Left lung (tissue), 4 donors: ENCODE measurements at regions not wholly inside any gene's neighbourhood (a gene's known extent, or its start where the extent isn't known, plus 50 kb on each side); places are given as distances from the start of the nearest gene placed in this dataset.

ENCODE experiments used
- ATAC-seq: fragments of 200-7000 bp; cut with Tn5 transposase; one replicate; pipeline ENCODE4 v1.9.1; 2020; ENCODE audit warnings: moderate library complexity
- DNase-seq, 4 donors: peaks; one replicate each; pipeline ENCODE4 v3.0.0-alpha.2; 2013 to 2020
- H3K27ac ChIP-seq, 2 donors: fragments of 200-600 bp; sonication (generic) in 1 of 2; one replicate each; pipeline versions ENCODE4 v1.5.0 to v1.8.0; 2020 to 2021
- H3K27me3 ChIP-seq, 2 donors: fragments of 200-600 bp; sonication (generic) in 1 of 2; one replicate each; pipeline versions ENCODE4 v1.5.0 to v1.8.0; 2020 to 2021
- H3K36me3 ChIP-seq, 2 donors: fragments of 200-600 bp; sonication (generic) in 1 of 2; one replicate each; pipeline versions ENCODE4 v1.5.0 to v1.8.0; 2020 to 2021
- H3K4me1 ChIP-seq, 2 donors: fragments of 200-600 bp; one replicate each; pipeline ENCODE4 v1.8.0; 2021
- H3K4me3 ChIP-seq, 2 donors: fragments of 200-600 bp; sonication (generic) in 1 of 2; one replicate each; pipeline versions ENCODE4 v1.5.0 to v1.8.0; 2020 to 2021; ENCODE audit warnings: mild to moderate bottlenecking in 1 of 2
- H3K9me3 ChIP-seq, 2 donors: fragments of 200-600 bp; sonication (generic) in 1 of 2; one replicate each; pipeline versions ENCODE4 v1.5.0 to v1.8.0; 2020 to 2021
- intact Hi-C, 2 donors: fragments of 100-400 bp; cut with DNase I; formaldehyde crosslinking; loops; one replicate each; pipeline versions ENCODE4 v1.11.2 to v1.14.2; 2022
- TF ChIP-seq, protein P1 (sequence below), 2 donors: fragments of 200-600 bp; sonication (generic) in 1 of 2; IDR thresholded peaks; one replicate each; pipeline versions ENCODE4 v1.5.0 to v1.8.0; 2021; ENCODE audit warnings: antibody characterized with exemption in 2 of 2
- donor health status: DM: no; HTN: yes; CAD: no.
- donor health status: DM: no; HTN: no; CAD: no.

DNA sequence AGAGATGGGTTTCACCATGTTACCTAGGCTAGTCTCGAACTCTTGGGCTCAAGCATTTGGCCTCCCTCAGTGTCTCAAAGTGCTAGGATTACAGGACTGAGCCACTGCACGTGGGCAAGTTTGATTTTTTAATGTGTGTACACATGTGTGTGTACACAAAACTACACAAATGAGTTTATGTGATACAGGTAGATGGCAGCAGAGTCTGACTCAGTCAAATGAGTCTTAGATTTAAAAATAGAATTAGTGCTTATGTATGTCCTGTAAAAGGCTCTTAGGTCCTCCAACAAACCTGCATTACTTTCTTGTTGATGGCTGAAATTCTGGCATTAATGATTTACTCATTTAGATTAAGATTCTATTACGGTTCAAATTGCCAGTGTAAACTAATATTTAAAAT is 293.7 kb downstream of the PCDH17 start:
- intact Hi-C loops, result no loop called here
- DNase-seq, result peak in 1 of 4 donors; percentile 7
- Histone ChIP-seq H3K27ac (no peak overlapping the region), H3K9me3 (no peaks in the 10 kb centered on the region), H3K4me3 (no peak overlapping the region), H3K27me3 (no peaks in the 10 kb centered on the region), H3K36me3 (no peaks in the 10 kb centered on the region), H3K4me1 (no peaks in the 10 kb centered on the region)
- TF ChIP-seq, protein P1, sequence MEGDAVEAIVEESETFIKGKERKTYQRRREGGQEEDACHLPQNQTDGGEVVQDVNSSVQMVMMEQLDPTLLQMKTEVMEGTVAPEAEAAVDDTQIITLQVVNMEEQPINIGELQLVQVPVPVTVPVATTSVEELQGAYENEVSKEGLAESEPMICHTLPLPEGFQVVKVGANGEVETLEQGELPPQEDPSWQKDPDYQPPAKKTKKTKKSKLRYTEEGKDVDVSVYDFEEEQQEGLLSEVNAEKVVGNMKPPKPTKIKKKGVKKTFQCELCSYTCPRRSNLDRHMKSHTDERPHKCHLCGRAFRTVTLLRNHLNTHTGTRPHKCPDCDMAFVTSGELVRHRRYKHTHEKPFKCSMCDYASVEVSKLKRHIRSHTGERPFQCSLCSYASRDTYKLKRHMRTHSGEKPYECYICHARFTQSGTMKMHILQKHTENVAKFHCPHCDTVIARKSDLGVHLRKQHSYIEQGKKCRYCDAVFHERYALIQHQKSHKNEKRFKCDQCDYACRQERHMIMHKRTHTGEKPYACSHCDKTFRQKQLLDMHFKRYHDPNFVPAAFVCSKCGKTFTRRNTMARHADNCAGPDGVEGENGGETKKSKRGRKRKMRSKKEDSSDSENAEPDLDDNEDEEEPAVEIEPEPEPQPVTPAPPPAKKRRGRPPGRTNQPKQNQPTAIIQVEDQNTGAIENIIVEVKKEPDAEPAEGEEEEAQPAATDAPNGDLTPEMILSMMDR (IDR thresholded peaks at IDR 0.05), result no peak
- no peak for ATAC-seq

DNA sequence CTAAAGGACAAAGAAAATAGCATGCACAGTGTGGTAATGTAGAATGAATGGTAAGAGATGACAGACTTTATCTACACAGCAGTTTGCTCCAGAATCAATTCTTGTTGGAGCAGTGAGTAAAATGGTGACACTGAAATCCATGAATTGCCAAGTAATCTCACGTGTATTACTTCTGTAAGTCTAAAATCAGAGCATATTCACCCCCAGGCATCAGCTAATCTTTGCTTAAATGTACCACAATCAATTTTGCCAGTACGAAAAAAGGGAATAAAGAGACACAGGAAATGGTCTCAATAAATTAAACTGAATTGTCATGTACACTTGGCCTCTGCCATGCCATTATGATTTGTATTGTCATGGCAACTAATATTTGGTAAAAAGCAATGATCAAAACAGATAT is 294.2 kb downstream of the PCDH17 start:
- DNase-seq (no peak), ATAC-seq (no peak)
- no peaks in the 10 kb centered on the region for H3K27me3 ChIP-seq
- H3K4me3 ChIP-seq, result no peak overlapping the region
- H3K9me3 ChIP-seq, result no peaks in the 10 kb centered on the region
- H3K36me3 ChIP-seq, result no peaks in the 10 kb centered on the region
- H3K4me1 ChIP-seq, result no peaks in the 10 kb centered on the region
- TF ChIP-seq, protein P1 (IDR thresholded peaks at IDR 0.05), result no peak
- intact Hi-C loops, result no loop called here
- H3K27ac ChIP-seq, result no peak overlapping the region

DNA sequence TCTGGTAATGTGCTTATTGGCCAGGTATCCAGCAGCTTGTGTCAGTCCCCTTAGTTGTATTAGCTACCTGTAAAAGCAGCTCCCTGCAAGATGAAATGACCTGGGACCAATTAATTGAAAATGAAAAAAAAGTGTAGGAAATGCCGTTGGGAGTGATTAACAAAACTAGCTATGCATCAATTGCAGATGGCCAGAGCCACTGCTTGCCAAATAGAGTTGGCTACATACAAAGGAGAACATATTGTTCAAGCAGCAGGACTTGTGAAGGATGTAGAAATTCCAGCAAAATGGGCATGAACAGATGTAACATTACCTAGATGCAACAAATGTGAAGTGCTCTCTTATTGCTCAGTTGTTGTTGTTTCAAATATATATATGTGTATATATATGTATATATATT is 300.5 kb downstream of the PCDH17 start:
- no peak overlapping the region for H3K4me3 ChIP-seq
- no peak for DNase-seq
- ATAC-seq, result no peak
- TF ChIP-seq, protein P1 (IDR thresholded peaks at IDR 0.05), result no peak
- H3K27ac ChIP-seq, result no peak overlapping the region
- no peaks in the 10 kb centered on the region for H3K9me3 ChIP-seq
- no peaks in the 10 kb centered on the region for H3K27me3 ChIP-seq
- no peaks in the 10 kb centered on the region for H3K4me1 ChIP-seq
- H3K36me3 ChIP-seq, result no peaks in the 10 kb centered on the region
- intact Hi-C loops, result no loop called here

DNA sequence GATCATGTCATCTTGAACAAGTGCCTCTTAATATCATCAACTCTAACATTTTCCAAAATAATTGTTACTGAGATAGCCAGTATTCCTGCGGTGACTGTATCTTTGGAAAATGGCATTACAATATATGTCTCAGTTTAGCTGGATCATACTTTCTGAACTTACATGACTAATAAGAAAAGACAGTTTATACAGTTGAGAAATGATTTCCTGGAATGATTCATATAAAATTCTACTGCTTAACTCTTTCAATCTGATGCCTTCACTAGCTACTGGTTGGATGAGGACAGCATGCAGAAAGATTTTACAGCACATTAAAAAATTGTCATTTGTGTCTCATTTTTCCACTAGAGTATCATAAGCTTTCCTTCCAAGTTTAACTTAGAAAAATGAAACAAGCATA is 302.1 kb downstream of the PCDH17 start:
- no peak for DNase-seq
- no peaks in the 10 kb centered on the region for H3K4me1 ChIP-seq
- intact Hi-C loops, result no loop called here

DNA sequence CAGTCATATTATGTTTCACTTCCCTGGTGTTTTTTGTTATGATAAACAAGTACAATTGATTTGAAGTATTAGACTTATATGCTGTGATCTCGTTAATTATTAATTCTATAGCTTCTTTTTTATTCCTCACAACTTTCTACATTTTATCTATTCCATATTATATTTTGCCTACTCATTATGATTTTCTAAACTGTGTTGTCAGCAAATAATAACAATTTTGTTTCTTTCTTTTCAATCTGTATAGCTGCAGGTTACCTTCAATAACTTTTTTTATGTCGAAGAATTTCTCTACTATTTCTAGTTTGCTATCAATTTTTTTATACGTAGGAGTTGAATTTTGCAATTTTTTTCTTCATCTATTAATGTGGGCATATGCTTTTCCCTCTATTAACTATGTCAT is 304.4 kb downstream of the PCDH17 start:
- H3K4me1 ChIP-seq, result no peaks in the 10 kb centered on the region
- no peak overlapping the region for H3K4me3 ChIP-seq
- intact Hi-C loops, result no loop called here
- no peaks in the 10 kb centered on the region for H3K36me3 ChIP-seq
- ATAC-seq, result no peak
- TF ChIP-seq, protein P1 (IDR thresholded peaks at IDR 0.05), result no peak
- H3K27ac ChIP-seq, result no peak overlapping the region
- H3K27me3 ChIP-seq, result no peaks in the 10 kb centered on the region
- no peaks in the 10 kb centered on the region for H3K9me3 ChIP-seq
- no peak for DNase-seq

More for the DNA sequence above, 302.1 kb downstream of the PCDH17 start:
- no peak for ATAC-seq
- no peaks in the 10 kb centered on the region for H3K36me3 ChIP-seq
- H3K4me3 ChIP-seq, result no peak overlapping the region
- no peaks in the 10 kb centered on the region for H3K27me3 ChIP-seq
- TF ChIP-seq, protein P1 (IDR thresholded peaks at IDR 0.05), result no peak
- H3K27ac ChIP-seq, result no peak overlapping the region
- no peaks in the 10 kb centered on the region for H3K9me3 ChIP-seq
